ENCODE measurements at regions not wholly inside any gene's neighbourhood (a gene's known extent, or its start where the extent isn't known, plus 50 kb on each side); places are given as distances from the start of the nearest gene placed in this dataset.

GRCh38 chr20:57840066-57840465 is 130.3 kb upstream of the PMEPA1 start:
- TF ChIP-seq CTCF (IDR thresholded peaks at IDR 0.05) (no peak), POLR2A (IDR thresholded peaks at IDR 0.05) (no peak), EP300 (IDR thresholded peaks at IDR 0.05) (no peak), POLR2AphosphoS5 (IDR thresholded peaks at IDR 0.05) (no peak)
